Smooth muscle cell (in vitro differentiated cells): ENCODE measurements at regions not wholly inside any gene's neighbourhood (a gene's known extent, or its start where the extent isn't known, plus 50 kb on each side); places are given as distances from the start of the nearest gene placed in this dataset.

Experiments used
- DNase-seq: peaks from one replicate; lab custom pipeline; 2025; ENCODE audit not compliant: unreplicated experiment; lab: John Stamatoyannopoulos, UW
- H2AFZ ChIP-seq: fragments of 200-600 bp; sonication (generic); 2 replicates; pipeline ENCODE4 v1.6.0; 2016; ENCODE audit warnings: antibody characterized with exemption, low read depth, mild to moderate bottlenecking
- H3F3A ChIP-seq: fragments of 200-600 bp; sonication (generic); 2 replicates; pipeline ENCODE4 v1.6.0; 2017; ENCODE audit warnings: antibody characterized with exemption, low read depth
- H3K27ac ChIP-seq: fragments of 200-600 bp; sonication (generic); 2 replicates; pipeline ENCODE4 v1.5.1; 2016; ENCODE audit warnings: low read depth, mild to moderate bottlenecking
- H3K27me3 ChIP-seq: fragments of 200-600 bp; sonication (generic); 2 replicates; pipeline ENCODE4 v1.6.1; 2016; ENCODE audit warnings: low read depth, mild to moderate bottlenecking
- H3K36me3 ChIP-seq: fragments of 200-600 bp; sonication (generic); 2 replicates; pipeline ENCODE4 v1.5.1; 2016; ENCODE audit warnings: low read depth
- H3K4me1 ChIP-seq: fragments of 200-600 bp; sonication (generic); 2 replicates; pipeline ENCODE4 v1.5.1; 2016; ENCODE audit warnings: low read depth
- H3K4me2 ChIP-seq: fragments of 200-600 bp; sonication (generic); 2 replicates; pipeline ENCODE4 v1.6.0; 2016; ENCODE audit warnings: mild to moderate bottlenecking
- H3K4me3 ChIP-seq: fragments of 200-600 bp; sonication (generic); 2 replicates; pipeline ENCODE4 v1.5.1; 2016; ENCODE audit warnings: mild to moderate bottlenecking
- H3K79me2 ChIP-seq: fragments of 200-600 bp; sonication (generic); 2 replicates; pipeline ENCODE4 v1.6.0; 2016; ENCODE audit warnings: low read depth, mild to moderate bottlenecking
- H3K9ac ChIP-seq: fragments of 200-600 bp; sonication (generic); 2 replicates; pipeline ENCODE4 v1.6.0; 2016; ENCODE audit warnings: low read depth
- H3K9me3 ChIP-seq: fragments of 200-600 bp; sonication (generic); replicated peaks from 2 replicates; pipeline ENCODE4 v1.5.1; 2016; ENCODE audit warnings: low read depth
- H4K20me1 ChIP-seq: fragments of 200-600 bp; sonication (generic); 2 replicates; pipeline ENCODE4 v1.6.0; 2016; ENCODE audit warnings: low read depth
- WGBS: methylation state at CpG from one replicate; pipeline ENCODE4 v1.1.7; 2016; ENCODE audit warnings: low lambda C conversion rate; 5-methylcytosine and 5-hydroxymethylcytosine counted together
- TF ChIP-seq, protein P1 (sequence below): fragments of 200-600 bp; sonication (generic); IDR thresholded peaks from 2 replicates; pipeline ENCODE4 v1.5.1; 2017; ENCODE audit warnings: borderline replicate concordance, mild to moderate bottlenecking, antibody characterized with exemption; ENCODE audit not compliant: insufficient read depth, poor library complexity, severe bottlenecking

DNA sequence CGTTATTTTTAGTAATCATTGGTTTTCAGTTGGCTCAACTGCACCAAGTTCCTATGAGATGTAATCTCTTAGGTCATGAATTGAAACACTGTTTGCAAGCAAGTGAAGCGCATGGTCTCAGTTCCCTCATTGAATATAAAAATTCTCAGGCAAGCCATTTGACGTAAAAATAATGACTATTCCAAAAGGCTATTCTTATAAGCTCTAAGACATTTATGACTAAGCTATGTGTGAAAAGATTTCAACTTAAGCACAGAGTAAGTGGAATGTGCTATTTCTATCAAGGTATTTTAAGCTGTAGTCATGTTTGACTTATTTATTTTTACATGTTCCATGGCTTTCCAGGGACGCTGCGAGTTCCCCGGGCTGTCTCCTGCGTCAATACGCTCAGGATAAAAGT lies 248.5 kb downstream of the THBS2 start:
- DNase-seq = no peak
- Histone ChIP-seq H3K36me3 (no peaks in the 10 kb centered on the region), H4K20me1 (no peaks in the 10 kb centered on the region), H3K4me3 (no peak overlapping the region), H2AFZ (no peak overlapping the region), H3F3A (no peaks in the 10 kb centered on the region), H3K9me3 (no peaks in the 10 kb centered on the region), H3K27ac (no peak overlapping the region), H3K4me2 (no peak overlapping the region), H3K4me1 (no peaks in the 10 kb centered on the region), H3K27me3 (no peaks in the 10 kb centered on the region), H3K79me2 (no peaks in the 10 kb centered on the region), H3K9ac (no peak overlapping the region)
- 89% methylated on average over 8 of the region's 8 CpGs for WGBS
- TF ChIP-seq, protein P1, sequence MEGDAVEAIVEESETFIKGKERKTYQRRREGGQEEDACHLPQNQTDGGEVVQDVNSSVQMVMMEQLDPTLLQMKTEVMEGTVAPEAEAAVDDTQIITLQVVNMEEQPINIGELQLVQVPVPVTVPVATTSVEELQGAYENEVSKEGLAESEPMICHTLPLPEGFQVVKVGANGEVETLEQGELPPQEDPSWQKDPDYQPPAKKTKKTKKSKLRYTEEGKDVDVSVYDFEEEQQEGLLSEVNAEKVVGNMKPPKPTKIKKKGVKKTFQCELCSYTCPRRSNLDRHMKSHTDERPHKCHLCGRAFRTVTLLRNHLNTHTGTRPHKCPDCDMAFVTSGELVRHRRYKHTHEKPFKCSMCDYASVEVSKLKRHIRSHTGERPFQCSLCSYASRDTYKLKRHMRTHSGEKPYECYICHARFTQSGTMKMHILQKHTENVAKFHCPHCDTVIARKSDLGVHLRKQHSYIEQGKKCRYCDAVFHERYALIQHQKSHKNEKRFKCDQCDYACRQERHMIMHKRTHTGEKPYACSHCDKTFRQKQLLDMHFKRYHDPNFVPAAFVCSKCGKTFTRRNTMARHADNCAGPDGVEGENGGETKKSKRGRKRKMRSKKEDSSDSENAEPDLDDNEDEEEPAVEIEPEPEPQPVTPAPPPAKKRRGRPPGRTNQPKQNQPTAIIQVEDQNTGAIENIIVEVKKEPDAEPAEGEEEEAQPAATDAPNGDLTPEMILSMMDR = no peak

DNA sequence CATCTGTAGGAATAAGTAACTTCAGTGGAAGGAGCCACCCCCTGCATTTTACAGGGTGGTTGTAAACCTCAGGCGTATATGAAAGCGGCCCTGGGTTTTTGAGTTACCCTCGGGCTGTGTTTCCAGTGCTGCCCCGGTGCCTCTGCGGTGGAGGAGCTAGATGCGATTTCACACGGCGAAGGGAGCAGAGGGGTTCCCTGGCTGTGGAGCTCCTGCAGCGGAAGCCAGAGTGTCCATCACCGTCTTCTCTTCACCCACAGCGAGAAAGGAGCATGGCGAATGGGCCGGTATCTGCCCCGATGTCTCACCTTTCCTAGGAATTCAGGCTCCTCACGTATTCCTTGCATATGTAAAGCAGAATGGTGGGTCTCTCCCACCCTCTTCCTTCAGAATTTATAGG lies 253.6 kb downstream of the THBS2 start:
- 92% methylated on average over 15 of the region's 15 CpGs for WGBS
- H3K79me2 ChIP-seq = no peaks in the 10 kb centered on the region
- no peak overlapping the region for H3K4me3 ChIP-seq
- TF ChIP-seq, protein P1 = no peak
- no peaks in the 10 kb centered on the region for H3K36me3 ChIP-seq
- no peaks in the 10 kb centered on the region for H3K4me1 ChIP-seq
- H3F3A ChIP-seq = no peaks in the 10 kb centered on the region
- H3K27ac ChIP-seq = no peak overlapping the region
- H3K9me3 ChIP-seq = no peaks in the 10 kb centered on the region
- no peak overlapping the region for H3K4me2 ChIP-seq
- DNase-seq = no peak
- H4K20me1 ChIP-seq = no peaks in the 10 kb centered on the region
- no peaks in the 10 kb centered on the region for H3K27me3 ChIP-seq
- H3K9ac ChIP-seq = no peak overlapping the region
- no peak overlapping the region for H2AFZ ChIP-seq

GRCh38 chr6:168999392-168999791 lies 254.3 kb downstream of the THBS2 start:
- Histone ChIP-seq H3K9ac (no peak overlapping the region), H2AFZ (no peak overlapping the region), H3K4me3 (no peak overlapping the region), H3K36me3 (no peaks in the 10 kb centered on the region), H3K27ac (no peak overlapping the region), H3K79me2 (no peaks in the 10 kb centered on the region), H3K9me3 (no peaks in the 10 kb centered on the region), H3K4me1 (no peaks in the 10 kb centered on the region), H4K20me1 (no peaks in the 10 kb centered on the region), H3K4me2 (no peak overlapping the region), H3K27me3 (no peaks in the 10 kb centered on the region), H3F3A (no peaks in the 10 kb centered on the region)
- TF ChIP-seq, protein P1 = no peak
- WGBS = 92% methylated on average over 13 of the region's 13 CpGs
- no peak for DNase-seq

GRCh38 chr6:168996356-168996625 lies 257.4 kb downstream of the THBS2 start:
- Histone ChIP-seq H2AFZ (no peak overlapping the region), H3K27me3 (no peaks in the 10 kb centered on the region), H3F3A (no peaks in the 10 kb centered on the region), H3K4me1 (no peaks in the 10 kb centered on the region), H3K9ac (no peak overlapping the region), H3K4me2 (no peak overlapping the region), H3K27ac (no peak overlapping the region), H3K4me3 (no peak overlapping the region), H4K20me1 (no peaks in the 10 kb centered on the region), H3K9me3 (no peaks in the 10 kb centered on the region), H3K79me2 (no peaks in the 10 kb centered on the region), H3K36me3 (no peaks in the 10 kb centered on the region)
- TF ChIP-seq, protein P1 = no peak
- DNase-seq = no peak
- WGBS = 89% methylated on average over 9 of the region's 9 CpGs
